ENCODE measurements at regions not wholly inside any gene's neighbourhood (a gene's known extent, or its start where the extent isn't known, plus 50 kb on each side); places are given as distances from the start of the nearest gene placed in this dataset.
A peak's percentile ranks its signal among the peaks of the same experiment; 100 is the strongest.

- no peak for TF ChIP-seq POLR2A (IDR thresholded peaks at IDR 0.05)
- intact Hi-C loops (cut with DNase I; ENCODE audit: low total_unique reads) = no loop called here
- no peak for DNase-seq
- Histone ChIP-seq H3K27me3 (no peaks in the 10 kb centered on the region), H3K4me3 (no peak overlapping the region), H3K9me3 (no peaks in the 10 kb centered on the region), H3K36me3 (no peaks in the 10 kb centered on the region), H3K4me1 (peaks cover 0 to 11% (median 5%) of the 10 kb centered on the region in 4 donors), H3K27ac (no peak overlapping the region)
- WGBS, 5 donors = 52 to 62% (median 56%) methylated on average over 4 of the region's 4 CpGs
Observed at GRCh38 chr2:206858687-206859329, 80.5 kb upstream of the CPO start.

GRCh38 chr2:206859330-206859739 lies 80.0 kb upstream of the CPO start:
- Histone ChIP-seq H3K36me3 (no peaks in the 10 kb centered on the region), H3K4me3 (no peak overlapping the region), H3K9me3 (no peaks in the 10 kb centered on the region), H3K27ac (no peak overlapping the region), H3K27me3 (no peaks in the 10 kb centered on the region), H3K4me1 (peaks cover 0 to 11% (median 5%) of the 10 kb centered on the region in 4 donors)
- DNase-seq = no peak
- TF ChIP-seq EP300 (IDR thresholded peaks at IDR 0.05) (no peak), POLR2AphosphoS5 (IDR thresholded peaks at IDR 0.05) (no peak), POLR2A (IDR thresholded peaks at IDR 0.05) (no peak), CTCF (IDR thresholded peaks at IDR 0.05) (no peak)
- 69 to 84% (median 78%) methylated on average over 5 of the region's 5 CpGs for WGBS, 5 donors
- intact Hi-C loops (cut with DNase I; ENCODE audit: low total_unique reads) = no loop called here

- no peak overlapping the region for H3K27ac ChIP-seq
- DNase-seq = peak in 1 of 2 donors; percentile 64
- H3K4me3 ChIP-seq = no peak overlapping the region
- no peaks in the 10 kb centered on the region for H3K27me3 ChIP-seq
- no peaks in the 10 kb centered on the region for H3K9me3 ChIP-seq
- no peaks in the 10 kb centered on the region for H3K4me1 ChIP-seq
- intact Hi-C loops (cut with DNase I; ENCODE audit: low total_unique reads) = no loop called here
- H3K36me3 ChIP-seq = no peaks in the 10 kb centered on the region
- TF ChIP-seq POLR2AphosphoS5 (IDR thresholded peaks at IDR 0.05) = peak in 1 of 3 donors; percentile 24
- no peak for TF ChIP-seq POLR2A (IDR thresholded peaks at IDR 0.05)
- WGBS, 5 donors = 56 to 80% (median 72%) methylated on average over 3 of the region's 3 CpGs
Observed at GRCh38 chr2:206863196-206863595, 76.1 kb upstream of the CPO start.

GRCh38 chr2:206863716-206864115 lies 75.6 kb upstream of the CPO start:
- WGBS, 5 donors = 56 to 76% (median 65%) methylated on average over 4 of the region's 4 CpGs
- DNase-seq = no peak
- intact Hi-C loops (cut with DNase I; ENCODE audit: low total_unique reads) = no loop called here
- TF ChIP-seq POLR2AphosphoS5 (IDR thresholded peaks at IDR 0.05) = no peak
- no peak for TF ChIP-seq CTCF (IDR thresholded peaks at IDR 0.05)
- no peak for TF ChIP-seq POLR2A (IDR thresholded peaks at IDR 0.05)
- no peak for TF ChIP-seq EP300 (IDR thresholded peaks at IDR 0.05)
- Histone ChIP-seq H3K9me3 (no peaks in the 10 kb centered on the region), H3K27me3 (no peaks in the 10 kb centered on the region), H3K4me3 (no peak overlapping the region), H3K27ac (no peak overlapping the region), H3K4me1 (no peaks in the 10 kb centered on the region), H3K36me3 (no peaks in the 10 kb centered on the region)

- WGBS, 5 donors = 76 to 91% (median 86%) methylated on average over 3 of the region's 3 CpGs
Observed at GRCh38 chr2:206867006-206867405, 72.3 kb upstream of the CPO start.

More at GRCh38 chr2:206867006-206867405, 72.3 kb upstream of the CPO start:
- DNase-seq = no peak
- Histone ChIP-seq H3K4me1 (no peaks in the 10 kb centered on the region), H3K27me3 (no peaks in the 10 kb centered on the region), H3K27ac (no peak overlapping the region), H3K36me3 (no peaks in the 10 kb centered on the region), H3K9me3 (no peaks in the 10 kb centered on the region), H3K4me3 (no peak overlapping the region)
- intact Hi-C loops (cut with DNase I; ENCODE audit: low total_unique reads) = no loop called here
- TF ChIP-seq EP300 (IDR thresholded peaks at IDR 0.05) (no peak), CTCF (IDR thresholded peaks at IDR 0.05) (no peak), POLR2A (IDR thresholded peaks at IDR 0.05) (no peak), POLR2AphosphoS5 (IDR thresholded peaks at IDR 0.05) (no peak)

Data from stomach (tissue), 8 donors.